Upper lobe of left lung (tissue), 4 donors: ENCODE measurements at regions not wholly inside any gene's neighbourhood (a gene's known extent, or its start where the extent isn't known, plus 50 kb on each side); places are given as distances from the start of the nearest gene placed in this dataset.

Experiments used
- EP300 ChIP-seq, 4 donors: sonication (generic); formaldehyde crosslinking; IDR thresholded peaks; one replicate each; pipeline ENCODE4 v1.5.1; 2017; ENCODE audit warnings: antibody characterized with exemption in 4 of 4, control low read depth in 2 of 4
- POLR2A ChIP-seq, 4 donors: fragments of 450-650 bp; IDR thresholded peaks; one replicate each; pipeline ENCODE4 v1.5.1; 2016 to 2017; ENCODE audit warnings: antibody characterized with exemption in 4 of 4, mild to moderate bottlenecking in 2 of 4
- POLR2AphosphoS5 ChIP-seq, 2 donors: sonication (generic); formaldehyde crosslinking; IDR thresholded peaks; one replicate each; pipeline ENCODE4 v1.5.1; 2017; ENCODE audit warnings: antibody characterized with exemption in 2 of 2
- TF ChIP-seq, protein P1 (sequence below), 6 experiments: fragments of 450-650 bp in 4 of 6; fragments of 200-600 bp in 2 of 6; sonication (generic) in 2 of 6; IDR thresholded peaks; one replicate each; pipeline ENCODE4 v1.5.1; 2016 to 2019; ENCODE audit warnings: antibody characterized with exemption in 6 of 6

DNA sequence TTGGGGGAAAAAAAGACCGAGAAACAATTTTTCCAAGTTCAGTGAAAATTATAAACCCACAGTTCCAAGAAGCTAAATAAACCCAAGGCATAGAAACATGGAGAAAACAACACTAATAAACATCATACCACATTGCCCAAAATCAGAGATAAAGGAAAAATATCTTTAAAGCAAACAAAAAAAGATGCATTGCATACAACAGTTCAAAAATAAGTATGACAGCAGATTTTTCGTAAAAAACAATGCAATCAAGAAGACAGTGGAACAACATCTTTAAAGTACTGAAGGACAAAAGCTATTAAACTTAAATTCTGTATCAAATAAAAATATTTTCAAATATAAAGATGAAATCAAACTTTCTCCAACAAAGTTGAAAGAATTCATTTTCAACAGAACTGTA lies 921.3 kb downstream of the METTL15 start:
- TF ChIP-seq, protein P1, sequence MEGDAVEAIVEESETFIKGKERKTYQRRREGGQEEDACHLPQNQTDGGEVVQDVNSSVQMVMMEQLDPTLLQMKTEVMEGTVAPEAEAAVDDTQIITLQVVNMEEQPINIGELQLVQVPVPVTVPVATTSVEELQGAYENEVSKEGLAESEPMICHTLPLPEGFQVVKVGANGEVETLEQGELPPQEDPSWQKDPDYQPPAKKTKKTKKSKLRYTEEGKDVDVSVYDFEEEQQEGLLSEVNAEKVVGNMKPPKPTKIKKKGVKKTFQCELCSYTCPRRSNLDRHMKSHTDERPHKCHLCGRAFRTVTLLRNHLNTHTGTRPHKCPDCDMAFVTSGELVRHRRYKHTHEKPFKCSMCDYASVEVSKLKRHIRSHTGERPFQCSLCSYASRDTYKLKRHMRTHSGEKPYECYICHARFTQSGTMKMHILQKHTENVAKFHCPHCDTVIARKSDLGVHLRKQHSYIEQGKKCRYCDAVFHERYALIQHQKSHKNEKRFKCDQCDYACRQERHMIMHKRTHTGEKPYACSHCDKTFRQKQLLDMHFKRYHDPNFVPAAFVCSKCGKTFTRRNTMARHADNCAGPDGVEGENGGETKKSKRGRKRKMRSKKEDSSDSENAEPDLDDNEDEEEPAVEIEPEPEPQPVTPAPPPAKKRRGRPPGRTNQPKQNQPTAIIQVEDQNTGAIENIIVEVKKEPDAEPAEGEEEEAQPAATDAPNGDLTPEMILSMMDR (IDR thresholded peaks at IDR 0.05), result no peak
- TF ChIP-seq POLR2AphosphoS5 (IDR thresholded peaks at IDR 0.05) (no peak), POLR2A (IDR thresholded peaks at IDR 0.05) (no peak), EP300 (IDR thresholded peaks at IDR 0.05) (no peak)
